HG02970 (cell line): ENCODE measurements at regions not wholly inside any gene's neighbourhood (a gene's known extent, or its start where the extent isn't known, plus 50 kb on each side); places are given as distances from the start of the nearest gene placed in this dataset.
"Not testable (repeated sequence)": the region's sequence is repeated elsewhere in the genome, so short reads cannot be mapped to it uniquely, and the experiment has no call there.

Experiments used
- ATAC-seq: cut with Tn5 transposase; IDR thresholded peaks from one replicate; pipeline ENCODE4 v1.9.1; 2021; ENCODE audit warnings: mild to moderate bottlenecking, moderate library complexity, moderate number of reproducible peaks; ENCODE audit not compliant: unreplicated experiment, low FRiP score

DNA sequence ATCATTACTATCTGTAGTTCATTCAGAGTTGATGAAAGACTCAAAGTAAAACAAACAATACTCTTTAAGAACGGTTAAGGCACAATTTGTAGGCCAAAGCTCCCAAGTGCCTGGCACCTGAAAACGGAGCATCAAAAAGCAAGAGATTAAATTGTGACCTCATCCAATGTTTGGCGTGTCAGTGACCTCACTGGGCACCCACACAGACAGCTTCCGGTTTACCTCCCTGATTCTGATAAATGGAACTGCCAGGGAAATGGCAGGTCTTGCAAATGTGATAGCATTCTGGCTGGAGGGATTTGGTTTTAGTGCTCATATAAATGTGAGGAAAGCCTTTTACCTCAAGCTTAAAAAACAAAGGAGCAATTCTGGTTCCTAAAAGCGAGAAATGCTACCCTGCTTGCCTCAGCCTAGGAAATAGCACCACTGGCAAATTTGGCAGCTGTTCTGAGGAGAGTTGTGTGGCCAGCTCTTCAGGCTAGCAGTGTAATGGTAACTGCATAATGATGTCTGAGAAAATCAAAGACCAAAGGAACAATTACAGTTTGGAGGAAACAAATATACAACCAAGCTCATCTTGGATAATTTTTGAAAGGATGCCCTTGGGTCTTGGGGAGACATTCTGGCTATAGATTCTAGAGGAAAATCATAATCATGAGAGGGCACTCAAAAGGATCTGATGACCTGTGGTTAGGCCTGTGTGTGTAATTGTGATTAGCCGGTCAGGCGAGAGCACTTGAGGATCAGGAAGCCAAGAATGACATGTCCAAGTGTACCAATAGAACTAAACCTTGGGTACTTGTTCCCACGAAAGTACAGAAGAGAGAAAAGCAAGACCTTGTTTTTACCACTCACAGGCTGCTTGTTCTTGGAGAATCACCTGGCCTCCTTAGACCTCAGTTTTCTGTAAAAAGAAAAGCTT is 174.3 kb downstream of the TFAP2B start:
- ATAC-seq, result no peak

DNA sequence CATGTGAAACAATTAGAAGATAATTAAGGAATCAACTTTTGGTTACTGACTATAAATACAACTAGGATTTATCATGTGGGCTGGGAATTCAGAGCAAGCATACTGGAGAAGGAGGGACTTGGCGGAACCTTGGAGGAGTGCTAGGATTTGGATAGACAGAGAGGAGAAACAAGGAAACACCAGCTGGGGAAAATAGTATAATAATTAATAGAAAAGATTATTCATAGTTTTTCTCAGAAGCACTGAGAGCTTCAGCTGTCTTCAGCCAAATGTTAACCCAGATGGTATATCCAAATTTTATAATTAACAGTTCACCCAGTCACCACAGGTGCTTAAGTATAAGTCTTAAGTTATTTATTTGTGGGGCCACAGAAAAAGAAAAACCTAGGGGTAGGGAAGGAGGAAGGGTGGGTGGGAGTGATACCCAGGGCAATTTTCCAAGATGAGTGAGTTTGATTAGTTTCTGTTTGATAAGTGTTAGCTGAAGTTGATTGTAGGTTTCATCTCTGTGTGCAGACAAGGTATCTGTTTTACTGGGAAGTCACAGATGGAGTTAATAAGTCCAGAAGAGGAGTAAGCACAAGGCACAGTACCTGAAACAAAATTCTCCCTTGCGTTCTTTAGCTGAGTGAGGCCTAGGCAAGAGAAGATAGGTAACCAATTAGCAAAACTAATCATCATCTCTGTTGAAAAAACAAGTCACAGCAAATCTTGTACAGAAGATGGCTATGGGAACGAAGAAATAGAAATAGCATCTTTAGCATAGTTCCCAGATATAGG is 175.5 kb downstream of the TFAP2B start:
- ATAC-seq, result no peak

DNA sequence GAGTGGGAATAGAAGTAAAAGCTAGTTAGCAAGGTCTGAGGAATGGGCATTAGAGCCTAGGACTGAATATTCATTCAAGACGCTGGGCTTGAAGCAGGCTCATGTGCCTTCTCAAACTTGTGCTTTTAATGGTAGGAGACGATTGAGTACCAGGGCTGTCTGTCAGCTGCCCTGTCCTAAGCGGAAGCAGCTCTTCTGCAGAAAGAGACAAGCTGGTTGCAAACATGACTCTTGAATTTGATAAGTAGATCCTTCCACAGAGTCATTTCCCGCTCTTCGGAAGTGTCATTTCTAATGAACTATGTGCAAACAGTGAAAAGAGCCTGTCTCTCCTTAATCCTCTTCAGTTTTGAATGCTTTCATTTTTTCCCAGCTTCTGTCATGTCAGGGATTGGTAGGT is 176.4 kb downstream of the TFAP2B start:
- ATAC-seq, result no peak

DNA sequence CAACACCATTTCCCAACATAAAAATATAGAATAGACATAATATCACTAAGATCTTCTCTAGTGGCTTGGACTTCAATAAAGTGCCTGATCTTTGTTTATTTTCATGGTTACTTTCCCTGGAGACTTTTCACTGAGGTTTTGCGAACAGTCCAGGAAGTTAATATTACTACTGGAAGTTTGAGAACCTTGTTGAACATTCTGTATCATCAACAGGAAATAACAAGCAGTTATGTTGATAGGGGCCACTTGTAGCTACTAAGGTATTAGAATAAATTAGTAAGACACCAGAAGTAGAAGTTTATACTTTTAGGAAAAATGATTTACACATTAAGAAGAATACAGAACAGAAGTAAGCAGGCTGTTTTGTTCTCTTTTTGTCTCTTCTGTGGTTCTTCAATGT is 180.2 kb downstream of the TFAP2B start:
- ATAC-seq, result no peak

DNA sequence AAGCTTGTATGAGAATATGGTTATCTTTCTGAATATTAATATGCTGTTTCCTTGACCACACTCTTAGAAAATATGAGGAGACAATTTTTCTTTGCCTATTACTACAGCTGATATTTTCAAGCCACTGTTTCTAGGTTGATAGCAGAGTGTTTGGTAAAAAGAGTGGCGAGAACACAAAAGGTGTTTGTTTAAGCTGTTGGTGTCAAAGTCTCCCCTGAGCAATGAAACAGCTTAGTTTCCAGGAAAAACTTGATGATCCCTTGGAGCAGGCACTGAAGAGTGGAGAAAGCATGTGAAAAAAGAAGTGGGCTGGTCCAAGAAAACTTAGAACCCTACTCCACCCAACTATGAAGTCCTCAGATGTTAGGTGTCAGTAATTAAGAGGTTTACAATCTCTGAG is 182.7 kb downstream of the TFAP2B start:
- ATAC-seq, result no peak

DNA sequence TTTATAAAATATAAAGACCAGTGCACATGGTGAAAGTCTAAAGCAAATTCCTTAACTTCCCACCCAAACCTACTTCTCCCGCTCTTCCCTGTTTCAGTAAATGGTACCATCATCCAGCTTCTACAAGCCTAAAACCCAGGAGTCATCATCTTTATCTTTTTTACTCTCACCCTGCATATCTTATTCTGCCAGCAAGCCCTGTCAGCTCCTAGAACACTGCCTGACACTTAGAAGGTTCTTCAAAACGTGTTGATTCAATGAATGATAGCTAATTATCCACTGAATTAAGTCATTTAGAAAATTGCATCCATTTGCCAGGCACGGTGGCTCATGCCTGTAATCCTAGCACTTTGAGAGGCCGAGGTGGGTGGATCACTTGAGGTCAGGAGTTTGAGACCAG is 185.7 kb downstream of the TFAP2B start:
- ATAC-seq, result no peak

DNA sequence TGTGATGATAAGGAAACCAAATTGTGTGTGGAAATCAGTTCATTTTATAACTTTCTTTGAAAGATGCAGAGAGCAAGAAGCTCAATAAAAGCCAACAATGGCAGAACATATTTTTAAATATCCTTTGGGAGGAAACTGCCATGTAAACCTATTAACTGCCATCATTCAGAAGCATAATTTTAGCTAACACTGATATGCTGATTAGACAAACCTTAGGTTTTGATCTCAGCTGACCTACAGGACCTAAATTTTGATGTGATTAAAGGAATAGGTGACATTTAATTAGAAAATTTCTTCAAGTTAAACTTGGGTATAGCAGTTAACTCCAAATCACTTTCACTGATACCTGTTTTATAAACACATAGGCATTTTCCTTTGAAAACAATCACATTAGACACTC is 187.1 kb downstream of the TFAP2B start:
- ATAC-seq, result no peak

DNA sequence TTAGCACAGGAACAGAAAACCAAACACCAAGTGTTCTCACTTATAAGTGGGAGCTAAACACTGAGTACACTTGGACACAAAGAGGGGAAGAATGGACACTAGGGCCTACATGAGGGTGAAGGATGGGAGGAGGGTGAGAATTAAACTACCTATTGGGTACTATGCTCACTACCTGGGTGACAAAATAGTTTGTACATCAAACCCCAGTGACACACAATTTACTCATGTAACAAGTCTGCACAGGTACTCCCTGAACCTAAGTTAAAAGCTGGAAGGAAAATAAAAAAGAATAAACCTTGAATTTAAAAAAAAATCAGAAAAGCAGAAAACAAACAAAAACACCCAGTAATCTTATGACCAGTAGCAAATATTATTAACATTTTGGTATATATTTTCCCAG is 188.6 kb downstream of the TFAP2B start:
- no peak for ATAC-seq

DNA sequence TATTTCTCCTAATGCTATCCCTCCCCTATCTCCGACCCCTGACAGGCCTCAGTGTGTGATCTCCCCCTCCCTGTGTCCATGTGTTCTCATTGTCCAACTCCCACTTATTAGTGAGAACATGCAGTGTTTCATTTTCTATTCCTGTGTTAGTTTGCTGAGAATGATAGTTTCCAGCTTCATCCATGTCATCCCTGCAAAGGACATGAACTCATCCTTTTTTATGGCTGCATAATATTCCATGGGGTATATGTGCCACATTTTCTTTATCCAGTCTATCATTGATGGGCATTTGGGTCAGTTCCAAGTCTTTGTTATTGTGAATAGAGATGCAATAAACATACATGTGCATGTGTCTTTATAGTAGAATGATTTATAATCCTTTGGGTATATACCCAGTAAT is 190.0 kb downstream of the TFAP2B start:
- not testable (repeated sequence) for ATAC-seq

DNA sequence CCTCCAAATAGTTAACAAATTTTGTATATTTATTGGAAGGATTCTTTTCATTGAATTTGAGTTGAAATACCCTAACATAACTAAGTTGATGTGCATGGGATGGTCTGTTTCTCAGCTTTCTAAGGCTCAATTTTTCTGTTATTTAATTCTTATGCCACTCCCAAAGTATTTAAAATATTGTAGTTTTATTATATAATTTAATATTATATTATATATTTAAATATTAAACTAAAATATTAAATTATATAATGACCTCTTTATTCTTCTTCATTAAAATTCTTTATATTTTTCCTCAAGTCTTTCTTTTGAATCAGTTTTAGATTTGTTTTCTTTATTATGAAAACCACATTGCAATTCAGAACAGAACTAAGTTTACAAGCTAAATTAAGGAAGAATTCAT is 194.7 kb downstream of the TFAP2B start:
- no peak for ATAC-seq

DNA sequence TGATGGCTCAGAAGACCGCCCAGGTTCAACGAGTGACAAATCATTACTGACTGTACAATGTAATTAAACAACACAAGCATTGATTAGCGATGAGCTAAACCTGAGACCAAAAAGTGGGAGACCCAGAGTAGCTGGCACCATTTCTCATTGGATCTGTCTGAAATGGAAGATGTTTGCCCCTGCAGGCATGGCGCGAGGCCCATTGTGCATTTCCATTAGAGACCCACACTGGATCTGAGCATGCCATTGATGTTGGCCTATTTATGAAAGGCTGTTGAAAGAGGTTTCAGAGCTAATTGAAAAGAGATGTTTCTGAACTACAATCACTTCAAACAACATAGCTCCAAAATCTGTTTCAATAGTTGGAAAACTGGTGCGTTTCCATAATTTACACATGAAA is 196.7 kb downstream of the TFAP2B start:
- no peak for ATAC-seq

DNA sequence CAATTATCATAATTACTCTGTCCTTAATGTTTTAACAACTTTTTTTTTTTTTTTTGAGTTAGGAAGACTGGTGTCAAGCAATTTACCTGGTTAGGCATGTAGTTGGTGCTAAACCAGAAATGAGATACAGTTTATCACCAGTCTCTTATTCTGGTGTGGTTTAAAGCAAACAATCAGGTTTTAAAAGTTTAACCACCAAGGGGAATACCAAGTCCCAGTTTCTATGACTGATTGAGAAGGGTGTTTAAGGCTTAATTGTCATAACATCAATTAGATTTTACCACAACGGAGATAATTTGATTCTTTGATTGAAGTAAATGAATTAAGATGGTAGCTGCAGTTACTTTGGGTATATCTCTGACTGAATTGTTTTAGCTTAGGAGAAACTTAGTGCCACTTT is 197.8 kb downstream of the TFAP2B start:
- ATAC-seq, result no peak

DNA sequence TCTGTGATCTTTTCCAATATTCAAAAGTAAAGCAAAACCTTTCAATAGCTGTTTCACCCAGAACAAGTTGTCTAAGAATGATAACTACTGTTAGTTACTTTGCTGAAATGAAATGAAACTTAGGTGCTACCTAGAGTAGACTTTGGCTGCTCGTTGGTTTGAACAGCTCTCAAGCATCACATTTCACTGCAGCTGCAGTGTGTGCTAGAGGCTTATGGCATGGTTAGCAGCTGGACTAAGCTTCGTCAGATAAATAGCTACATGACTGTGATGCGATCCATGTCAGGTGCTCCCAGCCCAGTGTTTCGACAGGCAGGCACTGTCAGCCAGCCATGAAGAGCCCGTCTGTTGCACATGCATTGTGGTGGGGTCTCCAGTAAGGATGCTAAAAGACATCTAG is 201.1 kb downstream of the TFAP2B start:
- no peak for ATAC-seq

DNA sequence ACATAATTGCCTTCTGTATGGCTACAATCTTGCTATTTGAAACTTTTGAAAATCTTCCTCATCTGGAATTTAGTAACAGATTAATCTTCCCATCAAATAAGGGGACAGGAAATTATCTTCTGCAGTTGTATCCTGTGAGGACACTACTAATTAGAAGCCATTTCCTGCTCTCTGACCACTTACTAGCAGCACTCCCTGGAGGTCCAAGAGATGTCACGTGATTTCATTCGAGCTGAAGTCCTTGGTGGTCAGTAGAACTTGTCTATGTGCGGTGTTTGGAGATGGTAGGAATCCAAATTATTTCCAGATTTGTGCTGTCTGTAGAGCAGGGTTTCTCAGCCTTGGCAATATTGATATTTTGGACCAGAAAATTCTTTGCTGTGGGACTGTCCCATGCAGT is 202.5 kb downstream of the TFAP2B start:
- ATAC-seq, result no peak

DNA sequence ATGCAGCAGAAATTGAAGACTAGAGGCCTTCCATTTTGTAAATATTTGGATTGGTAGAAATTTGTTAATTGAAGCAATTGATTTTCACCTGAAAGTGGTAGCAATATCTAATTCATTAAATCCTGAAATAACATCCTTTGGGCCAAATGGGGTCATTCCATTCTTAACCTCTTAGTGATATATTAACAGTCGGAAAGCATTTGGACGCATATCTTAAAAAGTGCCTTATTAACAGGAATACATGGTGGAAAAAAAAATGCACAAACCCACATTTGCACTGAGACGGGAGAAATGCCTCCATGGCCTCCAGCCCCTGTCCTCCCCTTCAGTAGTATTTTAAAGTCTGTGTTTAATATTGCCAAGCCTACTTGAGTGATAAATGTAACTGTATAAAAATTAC is 205.5 kb downstream of the TFAP2B start:
- ATAC-seq, result no peak

DNA sequence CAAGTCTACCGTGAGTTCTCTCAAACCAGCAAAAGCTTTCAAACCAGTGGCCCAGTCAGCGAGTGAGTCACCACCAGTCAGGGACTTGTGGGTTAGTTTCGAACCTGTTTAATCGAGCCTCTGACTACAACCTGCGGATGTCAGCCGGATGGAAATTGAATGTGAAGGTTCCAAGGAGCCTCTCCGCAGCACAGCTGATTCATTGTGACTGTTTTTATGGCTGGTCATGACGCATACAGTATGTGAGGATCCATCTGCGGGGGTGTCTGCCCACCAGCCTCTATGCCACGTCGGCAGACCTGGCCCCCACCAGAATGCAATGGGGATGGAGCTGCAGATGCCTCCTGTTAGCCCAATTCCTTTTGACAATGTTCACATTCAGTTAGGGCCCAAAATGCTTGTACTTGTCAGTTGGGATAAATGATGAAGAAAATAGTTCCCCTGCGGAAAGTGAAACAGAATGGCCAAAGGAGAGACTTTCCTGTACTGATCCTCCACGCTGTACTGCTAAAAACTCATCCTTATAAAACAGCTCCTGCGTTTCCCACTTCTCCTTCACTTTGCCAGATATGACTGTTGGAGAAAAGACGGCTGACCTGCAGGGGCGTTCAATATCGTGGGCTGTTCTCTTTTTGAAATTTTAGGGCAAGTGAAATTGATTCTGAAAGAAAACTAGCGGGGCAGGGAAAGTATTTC is 206.6 kb downstream of the TFAP2B start:
- no peak for ATAC-seq

DNA sequence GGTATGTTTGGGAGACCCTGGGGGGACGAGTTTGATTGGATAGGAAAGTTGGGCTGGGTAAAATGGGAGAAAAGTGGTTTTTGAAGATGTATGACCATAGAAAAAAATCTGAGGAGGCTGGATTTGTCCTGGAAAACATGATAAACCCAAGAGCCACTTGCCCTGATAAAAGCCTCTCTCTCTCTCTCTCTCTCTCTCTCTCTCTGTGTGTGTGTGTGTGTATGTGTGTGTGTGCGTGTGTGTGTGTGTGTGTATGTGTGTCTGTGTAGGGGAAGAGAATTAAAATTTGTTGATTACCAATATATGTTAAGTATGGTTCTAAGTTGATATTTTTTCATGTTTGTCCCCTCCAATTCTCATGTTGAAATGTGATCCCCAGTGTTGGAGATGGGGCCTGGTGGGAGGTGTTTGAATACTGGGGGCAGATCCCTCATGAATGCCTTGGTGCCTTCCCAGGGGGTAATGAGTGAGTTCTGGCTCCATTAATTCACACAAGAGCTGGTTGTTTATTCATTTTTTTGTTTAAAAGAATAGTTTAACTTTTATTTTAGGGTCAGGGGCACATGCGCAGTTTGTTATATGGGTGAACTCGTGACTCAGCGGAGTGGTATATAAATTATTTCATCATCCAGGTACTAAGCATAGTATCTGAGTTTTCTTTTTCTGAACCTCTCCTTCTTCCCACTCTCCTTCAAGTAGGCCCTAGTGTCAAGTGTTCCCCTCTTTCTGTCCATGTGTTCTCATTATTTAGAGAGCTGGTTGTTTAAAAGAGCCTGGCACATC is 208.8 kb downstream of the TFAP2B start:
- no peak for ATAC-seq

DNA sequence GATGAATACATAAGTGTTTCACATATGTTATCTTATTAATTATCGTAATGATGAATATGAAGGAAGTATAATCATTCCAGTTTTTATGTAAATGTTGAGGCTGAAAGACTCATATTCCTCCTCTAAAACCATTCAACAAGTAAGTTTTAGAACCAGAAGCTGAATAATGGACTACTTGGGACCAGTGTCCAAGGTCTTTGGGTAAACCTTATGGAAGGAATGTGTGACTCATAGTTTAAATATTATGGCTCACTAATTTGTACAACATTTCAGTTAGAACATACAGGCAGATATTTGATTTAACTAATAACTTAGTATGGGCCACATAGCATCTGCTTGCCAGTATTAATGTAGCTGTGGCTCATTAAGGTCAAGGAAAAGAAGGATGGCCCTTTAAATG is 209.6 kb downstream of the TFAP2B start:
- ATAC-seq, result no peak

DNA sequence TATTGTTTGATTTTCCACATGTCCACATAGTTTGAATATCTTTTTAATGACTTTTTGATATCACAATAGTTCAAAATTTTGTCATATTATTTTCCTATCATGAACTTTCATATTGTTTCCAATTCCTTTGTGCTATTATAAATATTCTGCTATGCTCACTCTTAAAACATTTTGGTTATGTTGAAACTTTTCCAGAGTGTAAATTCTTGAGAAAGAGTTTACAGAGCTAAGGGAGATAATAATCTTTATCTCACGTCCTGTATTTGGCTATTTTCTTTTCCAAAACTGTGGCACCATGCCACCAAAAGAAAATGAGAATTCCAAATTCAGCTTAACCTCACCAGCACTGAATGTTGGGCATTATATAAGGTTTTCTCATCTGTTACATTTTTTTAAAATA is 210.9 kb downstream of the TFAP2B start:
- no peak for ATAC-seq

DNA sequence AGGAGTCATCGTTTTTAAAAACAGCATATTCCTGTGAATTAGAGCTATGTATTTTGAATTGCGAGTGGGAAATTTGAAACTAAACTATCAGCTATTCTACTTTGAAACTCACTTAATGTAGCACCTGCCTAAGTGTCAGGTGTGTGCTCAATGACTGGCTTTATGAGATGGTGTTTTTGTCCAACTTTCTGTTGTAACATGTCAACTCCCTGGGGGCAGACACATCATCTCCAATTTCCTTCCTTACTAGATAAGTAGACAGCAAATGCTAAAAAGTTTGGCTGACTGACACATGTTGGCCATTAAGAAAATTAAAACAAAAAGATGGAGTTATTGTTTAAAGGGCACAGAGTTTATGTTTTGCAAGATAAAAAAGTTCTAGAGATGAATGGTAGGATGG is 226.9 kb downstream of the TFAP2B start:
- ATAC-seq, result no peak
